ENCODE measurements at regions not wholly inside any gene's neighbourhood (a gene's known extent, or its start where the extent isn't known, plus 50 kb on each side); places are given as distances from the start of the nearest gene placed in this dataset.
"Not testable (repeated sequence)": the region's sequence is repeated elsewhere in the genome, so short reads cannot be mapped to it uniquely, and the experiment has no call there.

DNA sequence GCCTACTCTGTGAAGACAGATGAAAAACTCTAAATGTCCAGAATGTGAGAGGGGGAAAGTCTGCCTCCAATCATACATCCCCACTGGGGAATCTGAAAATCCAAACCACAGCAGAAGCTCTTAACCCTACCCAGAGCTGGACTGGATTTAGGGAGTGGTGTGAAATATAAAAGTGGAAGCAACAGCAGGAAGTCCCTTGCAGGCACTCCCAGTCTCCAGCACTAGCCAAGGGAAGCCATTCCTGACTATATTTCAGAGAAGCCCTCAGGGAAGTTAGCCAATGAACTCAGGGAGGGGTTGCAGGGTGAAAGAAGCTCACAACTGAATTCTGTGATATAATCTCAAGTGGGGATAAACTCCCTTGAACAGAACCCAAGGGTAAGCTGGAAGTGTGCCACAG is 51.5 kb downstream of the CRPPA start:
- Mint-ChIP-seq H3K9me3 (peaks cover 0 to 2% of the 10 kb centered on the region in 2 donors), H3K27ac (no peak overlapping the region), H3K27me3 (ENCODE audit: low read depth) (no peaks in the 10 kb centered on the region), H3K36me3 (ENCODE audit: insufficient read depth in 2 of 2) (no peaks in the 10 kb centered on the region), H3K4me1 (ENCODE audit: low read depth) (no peaks in the 10 kb centered on the region), H3K4me3 (no peak overlapping the region)
- ATAC-seq (replicated peaks in 1 of 2): no peak
- DNase-seq: no peak

DNA sequence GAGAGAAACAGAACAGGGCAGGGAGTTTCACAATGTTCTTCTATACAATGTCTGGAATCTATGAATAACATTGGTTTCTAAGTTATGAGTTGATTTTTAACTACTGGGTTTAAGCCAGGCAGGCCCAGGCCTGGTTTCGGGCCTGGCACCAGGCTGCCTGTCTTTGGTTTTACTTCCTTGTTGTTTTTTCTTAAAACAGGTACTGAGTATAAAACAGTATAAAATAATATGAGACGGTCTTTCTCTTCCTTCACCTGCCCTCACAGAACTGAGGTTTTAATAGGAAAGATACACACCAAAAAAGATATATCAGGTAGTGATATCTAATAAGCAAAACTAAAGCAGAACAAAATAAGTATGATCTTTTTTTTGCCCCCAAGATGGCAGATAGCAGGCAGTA is 52.0 kb downstream of the CRPPA start:
- not testable (repeated sequence) for ATAC-seq (replicated peaks in 1 of 2); H3K27me3 Mint-ChIP-seq (ENCODE audit: low read depth); H3K4me1 Mint-ChIP-seq (ENCODE audit: low read depth); H3K9me3 Mint-ChIP-seq; H3K36me3 Mint-ChIP-seq (ENCODE audit: insufficient read depth in 2 of 2); DNase-seq; H3K27ac Mint-ChIP-seq; H3K4me3 Mint-ChIP-seq

DNA sequence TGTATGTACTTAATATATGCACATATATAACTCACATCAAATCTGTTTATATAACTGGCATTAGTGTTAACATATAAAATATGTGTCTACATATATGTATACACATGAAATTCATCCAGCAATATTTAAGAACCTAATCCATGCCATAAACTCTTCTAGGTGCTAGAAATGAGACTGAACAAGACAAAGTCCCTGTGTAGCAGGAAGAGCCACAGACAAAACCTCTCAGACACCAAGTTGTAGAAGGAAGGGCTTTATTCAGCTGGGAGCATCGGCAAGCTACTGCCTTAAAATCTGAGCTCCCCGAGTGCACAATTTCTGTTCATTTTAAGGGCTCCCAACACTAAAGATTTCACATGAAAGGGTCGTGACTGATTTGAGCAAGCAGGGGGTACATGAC is 52.5 kb downstream of the CRPPA start:
- no peak for DNase-seq
- Mint-ChIP-seq H3K36me3 (ENCODE audit: insufficient read depth in 2 of 2) (no peaks in the 10 kb centered on the region), H3K27ac (peak overlapping the region; percentile 44), H3K27me3 (ENCODE audit: low read depth) (no peaks in the 10 kb centered on the region), H3K4me3 (no peak overlapping the region), H3K4me1 (ENCODE audit: low read depth) (no peaks in the 10 kb centered on the region), H3K9me3 (peaks cover 0 to 2% of the 10 kb centered on the region in 2 donors)
- ATAC-seq (replicated peaks in 1 of 2): no peak

DNA sequence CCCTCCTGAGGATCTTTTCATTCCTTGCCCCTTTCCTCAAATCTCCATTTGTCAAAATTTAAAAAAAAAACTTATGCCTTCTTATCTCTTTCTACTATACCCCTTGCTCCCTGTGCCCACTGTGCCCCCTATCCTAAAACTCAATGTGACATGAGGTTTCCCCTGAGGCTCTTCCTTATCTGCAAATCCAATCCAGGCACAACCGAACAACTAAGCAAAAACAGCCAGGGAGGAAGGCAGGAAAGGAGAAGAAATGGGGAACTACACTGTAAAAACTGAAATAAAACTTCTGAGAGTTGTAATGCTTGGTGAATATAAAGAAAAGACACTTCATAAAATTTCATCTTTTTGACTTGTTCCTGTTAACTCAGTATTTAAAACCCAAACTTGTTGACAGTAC is 54.2 kb downstream of the CRPPA start:
- no peak for ATAC-seq (replicated peaks in 1 of 2)
- Mint-ChIP-seq H3K9me3 (peaks cover 0 to 2% of the 10 kb centered on the region in 2 donors), H3K4me3 (no peak overlapping the region)

DNA sequence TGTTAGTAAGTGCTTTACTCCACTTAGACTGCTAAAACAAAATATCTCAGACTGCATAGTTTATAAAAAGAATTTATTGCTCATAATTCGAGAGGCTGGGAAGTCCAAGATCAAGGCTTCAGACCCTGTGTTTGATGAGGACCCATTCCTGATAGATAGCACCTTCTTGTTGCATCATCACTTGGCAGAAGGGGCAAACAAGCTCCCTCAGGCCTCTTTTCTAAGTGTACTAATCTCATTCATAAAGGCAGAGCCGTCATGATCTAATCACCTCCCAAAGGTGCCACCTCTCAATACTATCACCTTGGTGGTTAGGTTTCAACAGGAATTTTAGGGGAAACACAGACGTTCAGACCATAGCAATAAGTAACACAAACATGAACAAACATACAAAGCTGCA is 55.4 kb downstream of the CRPPA start:
- H3K36me3 Mint-ChIP-seq (ENCODE audit: insufficient read depth in 2 of 2): no peaks in the 10 kb centered on the region
- H3K4me1 Mint-ChIP-seq (ENCODE audit: low read depth): no peaks in the 10 kb centered on the region
- no peaks in the 10 kb centered on the region for H3K27me3 Mint-ChIP-seq (ENCODE audit: low read depth)
- no peak overlapping the region for H3K27ac Mint-ChIP-seq
- no peaks in the 10 kb centered on the region for H3K9me3 Mint-ChIP-seq
- DNase-seq (no peak), ATAC-seq (replicated peaks in 1 of 2) (no peak)
- H3K4me3 Mint-ChIP-seq: no peak overlapping the region

More for the DNA sequence above, 54.2 kb downstream of the CRPPA start:
- Mint-ChIP-seq H3K27me3 (ENCODE audit: low read depth) (no peaks in the 10 kb centered on the region), H3K27ac (peak overlapping the region; percentile 55), H3K36me3 (ENCODE audit: insufficient read depth in 2 of 2) (no peaks in the 10 kb centered on the region), H3K4me1 (ENCODE audit: low read depth) (no peaks in the 10 kb centered on the region)
- no peak for DNase-seq

DNA sequence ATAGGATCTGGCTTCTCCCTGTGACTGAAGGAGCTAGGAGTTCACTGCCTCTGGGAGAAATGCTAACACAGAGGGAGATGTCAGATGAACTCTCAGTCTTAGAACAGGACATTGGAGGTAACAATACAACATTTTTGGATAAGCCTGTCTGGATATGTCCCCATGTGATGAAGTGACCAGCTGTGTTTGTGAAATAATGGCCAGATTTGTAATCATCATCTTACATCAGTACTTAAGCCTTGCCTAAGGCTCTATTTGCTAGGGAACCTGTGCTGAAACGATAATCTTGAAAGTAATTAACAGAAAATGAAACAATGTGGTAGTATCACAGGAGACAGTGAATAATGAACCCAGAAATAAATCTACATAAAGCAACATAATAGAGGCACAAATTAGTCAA is 56.2 kb downstream of the CRPPA start:
- Mint-ChIP-seq H3K4me1 (ENCODE audit: low read depth) (no peaks in the 10 kb centered on the region), H3K36me3 (ENCODE audit: insufficient read depth in 2 of 2) (no peaks in the 10 kb centered on the region), H3K4me3 (no peak overlapping the region), H3K27ac (no peak overlapping the region), H3K27me3 (ENCODE audit: low read depth) (no peaks in the 10 kb centered on the region), H3K9me3 (no peaks in the 10 kb centered on the region)
- no peak for ATAC-seq (replicated peaks in 1 of 2)
- no peak for DNase-seq

DNA sequence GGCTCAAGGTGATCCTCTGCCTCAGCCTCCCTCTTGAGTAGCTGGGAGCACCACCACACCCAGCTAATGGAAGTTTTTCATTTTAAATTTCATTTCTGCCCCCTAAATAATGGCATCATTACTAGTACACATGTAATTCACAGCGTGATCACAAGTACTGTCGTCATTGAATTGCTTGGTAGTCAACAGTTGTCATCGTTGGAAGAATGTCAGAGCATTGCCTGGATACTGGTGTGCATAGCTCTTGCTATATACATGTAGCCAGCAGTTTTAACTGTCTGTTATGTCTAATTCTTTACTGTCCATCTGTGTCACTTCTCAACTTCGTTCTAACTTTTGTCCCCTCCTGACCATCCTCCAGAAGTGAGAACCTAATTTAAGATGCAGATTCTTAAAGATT is 62.1 kb downstream of the CRPPA start:
- H3K9me3 Mint-ChIP-seq: no peaks in the 10 kb centered on the region
- H3K27ac Mint-ChIP-seq: no peak overlapping the region
- H3K27me3 Mint-ChIP-seq (ENCODE audit: low read depth): no peaks in the 10 kb centered on the region
- H3K4me3 Mint-ChIP-seq: no peak overlapping the region
- H3K4me1 Mint-ChIP-seq (ENCODE audit: low read depth): no peaks in the 10 kb centered on the region
- DNase-seq: no peak
- ATAC-seq (replicated peaks in 1 of 2): no peak
- no peaks in the 10 kb centered on the region for H3K36me3 Mint-ChIP-seq (ENCODE audit: insufficient read depth in 2 of 2)

DNA sequence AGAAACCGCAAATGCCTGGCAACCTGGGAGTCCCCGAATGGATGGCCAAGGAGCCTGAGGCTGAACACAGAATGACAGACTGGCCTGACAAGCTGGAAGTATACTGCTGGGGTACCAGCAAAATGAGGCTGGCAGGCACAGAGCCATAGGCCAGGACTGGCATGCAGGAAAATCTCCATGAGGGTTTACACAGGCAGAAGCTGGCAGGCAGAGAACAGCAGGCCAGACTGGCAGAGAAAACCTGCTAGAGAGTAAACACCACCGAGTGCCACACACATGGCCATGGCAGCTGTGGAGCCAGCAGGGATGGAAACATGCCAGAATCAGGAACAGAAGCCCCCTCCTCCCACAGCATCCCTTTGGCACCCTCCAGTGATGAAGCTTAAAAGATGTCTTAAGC is 63.4 kb downstream of the CRPPA start:
- no peak for ATAC-seq (replicated peaks in 1 of 2)
- Mint-ChIP-seq H3K27me3 (ENCODE audit: low read depth) (no peaks in the 10 kb centered on the region), H3K4me3 (no peak overlapping the region), H3K27ac (no peak overlapping the region), H3K36me3 (ENCODE audit: insufficient read depth in 2 of 2) (no peaks in the 10 kb centered on the region), H3K9me3 (peaks cover 0 to 1% of the 10 kb centered on the region in 2 donors), H3K4me1 (ENCODE audit: low read depth) (no peaks in the 10 kb centered on the region)
- DNase-seq: no peak

DNA sequence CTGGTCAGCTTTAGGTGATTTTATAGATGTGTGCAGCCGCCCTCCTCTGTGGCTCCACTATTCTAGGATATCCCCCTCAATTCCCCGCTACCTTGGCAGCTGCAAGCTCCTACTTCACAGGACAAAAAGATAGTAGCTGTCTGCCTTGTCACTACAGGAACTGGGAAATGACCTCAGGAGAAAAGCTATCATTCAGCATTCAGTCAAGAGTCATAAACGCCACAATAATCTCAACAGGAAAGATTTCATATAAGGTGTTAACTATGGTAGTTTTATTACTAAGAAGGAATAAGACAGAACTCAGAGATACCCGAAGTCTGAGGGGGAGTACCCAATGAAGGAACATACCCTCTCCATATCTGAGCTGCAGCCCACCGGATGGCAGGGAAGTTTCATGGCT is 63.9 kb downstream of the CRPPA start:
- DNase-seq (no peak), ATAC-seq (replicated peaks in 1 of 2) (no peak)
- Mint-ChIP-seq H3K27me3 (ENCODE audit: low read depth) (no peaks in the 10 kb centered on the region), H3K36me3 (ENCODE audit: insufficient read depth in 2 of 2) (no peaks in the 10 kb centered on the region), H3K4me1 (ENCODE audit: low read depth) (no peaks in the 10 kb centered on the region), H3K9me3 (peaks cover 0 to 1% of the 10 kb centered on the region in 2 donors), H3K27ac (no peak overlapping the region), H3K4me3 (no peak overlapping the region)

DNA sequence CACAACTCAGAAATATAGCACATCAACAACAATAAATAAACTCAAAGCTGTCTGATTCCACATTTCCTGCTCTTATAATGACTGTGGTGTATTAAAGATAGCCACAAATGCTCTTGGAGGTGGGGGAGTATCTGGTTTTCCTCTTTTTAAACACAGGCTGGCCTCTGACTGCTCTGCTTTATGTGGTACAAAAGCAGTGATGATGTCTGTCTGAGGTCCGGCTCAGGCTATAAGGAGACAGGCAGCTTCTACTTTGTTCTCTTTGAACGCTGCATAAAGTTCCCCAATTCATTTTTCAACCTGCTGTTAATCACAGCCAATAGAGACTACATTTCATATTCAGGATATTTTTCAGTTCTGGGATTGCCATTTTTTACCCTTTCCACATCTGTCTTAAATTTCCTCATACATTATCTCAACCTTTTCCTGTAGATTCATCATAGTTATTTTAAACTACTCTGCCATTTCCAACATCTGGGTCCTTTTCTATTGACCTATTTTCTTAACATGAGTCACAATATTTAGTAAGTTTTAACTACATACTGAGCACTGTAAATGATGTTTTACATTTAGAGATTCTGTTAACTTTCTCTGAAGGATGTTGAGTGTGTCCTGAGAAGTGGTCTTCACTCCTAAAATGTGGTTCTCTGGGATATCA is 64.9 kb downstream of the CRPPA start:
- Mint-ChIP-seq H3K36me3 (ENCODE audit: insufficient read depth in 2 of 2) (no peaks in the 10 kb centered on the region), H3K4me1 (ENCODE audit: low read depth) (no peaks in the 10 kb centered on the region), H3K4me3 (no peak overlapping the region), H3K27me3 (ENCODE audit: low read depth) (no peaks in the 10 kb centered on the region), H3K9me3 (peaks cover 1% of the 10 kb centered on the region in 2 donors), H3K27ac (no peak overlapping the region)
- ATAC-seq (replicated peaks in 1 of 2) (no peak), DNase-seq (no peak)

DNA sequence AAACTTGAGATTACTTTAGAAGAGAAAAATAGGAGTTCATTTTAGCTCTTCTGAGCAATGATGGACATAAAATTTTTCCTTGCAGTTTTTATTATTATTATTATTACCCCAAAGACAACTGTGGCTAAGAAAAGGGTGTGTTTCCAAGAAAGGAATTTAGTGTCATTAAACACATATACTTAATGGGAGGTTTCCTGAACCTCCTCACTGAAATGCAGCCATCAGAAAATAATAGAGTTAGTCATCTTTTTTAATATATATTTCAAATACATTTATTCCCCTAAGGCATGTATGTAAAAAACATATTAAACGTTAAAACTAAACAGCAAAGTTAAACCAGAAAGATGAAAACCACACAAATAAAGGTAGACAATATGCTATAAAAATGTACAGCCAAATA is 66.8 kb downstream of the CRPPA start:
- Mint-ChIP-seq H3K27ac (no peak overlapping the region), H3K36me3 (ENCODE audit: insufficient read depth in 2 of 2) (peaks cover 0 to 2% of the 10 kb centered on the region in 2 donors), H3K4me1 (ENCODE audit: low read depth) (no peaks in the 10 kb centered on the region), H3K9me3 (peaks cover 6 to 7% of the 10 kb centered on the region in 2 donors), H3K27me3 (ENCODE audit: low read depth) (no peaks in the 10 kb centered on the region), H3K4me3 (no peak overlapping the region)
- no peak for DNase-seq
- ATAC-seq (replicated peaks in 1 of 2): no peak

DNA sequence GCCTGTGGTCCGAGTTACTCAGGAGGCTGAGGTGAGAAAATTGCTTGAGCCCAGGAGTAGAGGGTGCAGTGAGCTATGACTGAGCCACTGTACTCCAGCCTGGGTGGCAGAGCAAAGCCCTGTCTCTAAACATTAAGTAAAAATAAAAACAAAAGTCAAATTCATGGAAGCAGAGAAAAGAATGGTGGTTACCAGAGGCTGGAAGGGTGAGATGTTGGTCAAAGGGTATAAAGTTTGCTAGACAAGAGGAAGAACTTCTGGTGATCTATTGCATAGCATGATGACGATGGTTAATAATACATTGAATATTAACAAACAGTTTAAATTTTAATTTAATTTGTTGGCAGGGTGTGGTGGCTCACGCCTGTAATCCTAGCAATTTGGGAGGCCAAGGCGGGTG is 68.1 kb downstream of the CRPPA start:
- ATAC-seq (replicated peaks in 1 of 2) (no peak), DNase-seq (no peak)
- Mint-ChIP-seq H3K9me3 (peaks cover 9% of the 10 kb centered on the region in 2 donors), H3K27me3 (ENCODE audit: low read depth) (no peaks in the 10 kb centered on the region), H3K4me1 (ENCODE audit: low read depth) (no peaks in the 10 kb centered on the region), H3K36me3 (ENCODE audit: insufficient read depth in 2 of 2) (peaks cover 0 to 4% of the 10 kb centered on the region in 2 donors), H3K27ac (no peak overlapping the region), H3K4me3 (no peak overlapping the region)

DNA sequence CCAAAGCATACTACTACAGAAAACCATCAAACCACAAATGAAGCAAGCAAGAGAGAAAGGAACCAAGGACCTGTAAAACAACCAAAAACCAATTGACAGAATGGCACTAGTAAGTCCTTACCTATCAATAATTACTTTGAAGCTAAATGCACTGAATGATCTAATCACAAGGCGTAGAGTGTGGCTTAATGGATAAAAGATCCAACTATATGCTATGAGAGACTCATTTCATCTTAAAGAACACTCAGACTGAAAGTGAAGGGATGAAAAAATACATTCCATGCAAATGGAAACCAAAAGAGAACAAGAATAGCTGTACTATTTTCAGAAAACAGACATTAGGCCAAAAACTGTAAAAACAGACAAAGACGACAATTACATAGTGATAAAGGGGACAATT is 70.7 kb downstream of the CRPPA start:
- peaks cover 9 to 13% of the 10 kb centered on the region in 2 donors for H3K9me3 Mint-ChIP-seq
- H3K36me3 Mint-ChIP-seq (ENCODE audit: insufficient read depth in 2 of 2): peaks cover 0 to 4% of the 10 kb centered on the region in 2 donors
- H3K4me3 Mint-ChIP-seq: no peak overlapping the region
- ATAC-seq (replicated peaks in 1 of 2) (no peak), DNase-seq (no peak)
- no peaks in the 10 kb centered on the region for H3K27me3 Mint-ChIP-seq (ENCODE audit: low read depth)
- no peak overlapping the region for H3K27ac Mint-ChIP-seq
- H3K4me1 Mint-ChIP-seq (ENCODE audit: low read depth): no peaks in the 10 kb centered on the region

DNA sequence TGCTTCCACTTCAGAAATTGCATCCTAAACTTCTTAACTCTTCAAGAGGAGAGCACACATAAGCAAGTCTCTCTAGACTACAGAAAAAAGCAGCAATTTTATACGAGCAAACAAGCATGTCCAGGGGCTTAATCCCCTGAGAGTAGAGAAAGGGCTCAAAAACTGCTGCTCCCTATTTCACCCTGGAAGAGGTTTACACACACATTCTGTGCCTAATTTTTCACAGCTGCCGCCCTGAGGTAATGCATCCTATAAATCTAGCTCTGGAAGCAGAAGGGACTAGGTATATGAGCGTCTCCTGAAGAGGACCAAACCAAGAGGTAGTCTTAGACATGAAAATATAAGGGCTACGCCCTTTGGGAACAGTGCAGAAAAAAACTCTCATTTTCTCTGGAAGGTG is 73.1 kb downstream of the CRPPA start:
- H3K9me3 Mint-ChIP-seq: peaks cover 21 to 22% of the 10 kb centered on the region in 2 donors
- ATAC-seq (replicated peaks in 1 of 2): no peak
- no peak overlapping the region for H3K27ac Mint-ChIP-seq
- H3K27me3 Mint-ChIP-seq (ENCODE audit: low read depth): no peaks in the 10 kb centered on the region
- H3K36me3 Mint-ChIP-seq (ENCODE audit: insufficient read depth in 2 of 2): peaks cover 0 to 8% of the 10 kb centered on the region in 2 donors
- no peak for DNase-seq
- H3K4me1 Mint-ChIP-seq (ENCODE audit: low read depth): no peaks in the 10 kb centered on the region
- H3K4me3 Mint-ChIP-seq: no peak overlapping the region
